K562 (cell line): ENCODE measurements at regions not wholly inside any gene's neighbourhood (a gene's known extent, or its start where the extent isn't known, plus 50 kb on each side); places are given as distances from the start of the nearest gene placed in this dataset.

Experiments
- ATAC-seq: fragments of 200-7000 bp; cut with Tn5 transposase; 3 replicates; pipeline ENCODE4 v1.9.1; 2020; ENCODE audit warnings: moderate library complexity
- BruUV-seq: library from RNA; stranded (reverse); fragments of 400-500 nt; replicated peaks from 2 replicates; lab custom pipeline; 2021; lab: Mats Ljungman, UMichigan
- CTCF ChIA-PET: fragments of 300-600 bp; formaldehyde crosslinking; extraction: SDS; loops from one replicate; lab custom pipeline; 2021; ENCODE audit warnings: low intra/inter-chr PET ratio; lab: Yijun Ruan, JAX
- POLR2A ChIA-PET: fragments of 300-600, 350-650 bp; sonication (Branson Sonifier 250); formaldehyde crosslinking; extraction: SDS; loops from one replicate; lab custom pipeline; 2021; ENCODE audit warnings: antibody characterized with exemption, inconsistent platforms; lab: Yijun Ruan, JAX
- DNase-seq, 4 experiments: peaks; one replicate each; pipeline versions ENCODE4 v3.0.0 to v3.0.0-alpha.2; 2011 to 2018; ENCODE audit warnings: low spot score in 3 of 4, mixed read lengths in 3 of 4; ENCODE audit errors: extremely low read depth in 1 of 4
- FAIRE-seq: peaks from 2 replicates; lab custom pipeline; 2011; peaks lifted over from hg19 to GRCh38; lab: Jason Lieb, UNC
- H2AFZ ChIP-seq: 2 replicates; pipeline ENCODE4 v1.6.0; 2011; ENCODE audit warnings: low read depth, low read length, control low read depth, inconsistent platforms
- H3K27ac ChIP-seq: fragments of 200-600 bp; 3 replicates; pipeline ENCODE4 v1.8.0; 2011; ENCODE audit warnings: low read depth, mild to moderate bottlenecking, control low read depth, inconsistent platforms, low read length, moderate library complexity, mixed read lengths; ENCODE audit errors: extremely low read depth
- H3K27me3 ChIP-seq, 2 experiments: fragments of 300-600 bp in 1 of 2; 2 replicates in 1 of 2; 3 replicates in 1 of 2; pipeline versions ENCODE4 v1.6.0 to v1.8.0; 2011; ENCODE audit warnings: inconsistent platforms in 2 of 2, low read length in 2 of 2, mild to moderate bottlenecking in 1 of 2, mixed read lengths in 1 of 2, moderate library complexity in 1 of 2; ENCODE audit not compliant: control insufficient read depth in 2 of 2, insufficient read depth in 2 of 2
- H3K36me3 ChIP-seq: fragments of 300-600 bp; 3 replicates; pipeline ENCODE4 v1.8.0; 2011; ENCODE audit warnings: mild to moderate bottlenecking, low read length, inconsistent platforms; ENCODE audit not compliant: control insufficient read depth, insufficient read depth
- H3K4me1 ChIP-seq, 2 experiments: fragments of 200-600 bp in 1 of 2; replicated peaks in 1 of 2; 2 replicates in 1 of 2; 3 replicates in 1 of 2; pipeline versions ENCODE4 v1.5.1 to v1.8.0; 2011; ENCODE audit warnings: inconsistent platforms in 2 of 2, low read length in 2 of 2, mild to moderate bottlenecking in 1 of 2, mixed read lengths in 1 of 2, moderate library complexity in 1 of 2; ENCODE audit not compliant: control insufficient read depth in 2 of 2, insufficient read depth in 2 of 2
- H3K4me2 ChIP-seq: 2 replicates; pipeline ENCODE4 v1.6.1; 2011; ENCODE audit warnings: low read length, control low read depth, inconsistent platforms, mixed read lengths; ENCODE audit not compliant: insufficient read depth
- H3K4me3 ChIP-seq: fragments of 200-600 bp; sonication (generic), shearing (Covaris generic); 2 replicates; pipeline ENCODE4 v1.5.1; 2016; ENCODE audit warnings: control low read depth, inconsistent platforms
- H3K79me2 ChIP-seq: fragments of 200-600 bp; 3 replicates; pipeline ENCODE4 v1.8.0; 2011; ENCODE audit warnings: low read length, inconsistent platforms; ENCODE audit not compliant: control insufficient read depth, insufficient read depth
- H3K9ac ChIP-seq, 2 experiments: 2 replicates each; pipeline versions ENCODE4 v1.6.0 to v1.6.1; 2011; ENCODE audit warnings: low read depth in 2 of 2, low read length in 2 of 2, control low read depth in 1 of 2, inconsistent platforms in 1 of 2, mild to moderate bottlenecking in 1 of 2, mixed read lengths in 1 of 2; ENCODE audit not compliant: insufficient read depth in 1 of 2
- H3K9me1 ChIP-seq: one replicate; pipeline ENCODE4 v1.6.0; 2011; ENCODE audit warnings: inconsistent platforms, mild to moderate bottlenecking, low read length, moderate library complexity; ENCODE audit not compliant: control insufficient read depth, insufficient read depth
- H3K9me3 ChIP-seq: replicated peaks from 2 replicates; pipeline ENCODE4 v1.5.1; 2011; ENCODE audit warnings: low read depth, low read length, inconsistent platforms; ENCODE audit not compliant: control insufficient read depth, insufficient read depth
- H4K20me1 ChIP-seq: replicated peaks from 2 replicates; pipeline ENCODE4 v1.6.1; 2011; ENCODE audit warnings: low read length, inconsistent platforms, mixed read lengths; ENCODE audit not compliant: control insufficient read depth, insufficient read depth
- IFI16 ChIP-seq: fragments of 250-450 bp; sonication (Bioruptor Pico); IDR thresholded peaks from 2 replicates; pipeline ENCODE4 v2.1.2; 2022; ENCODE audit warnings: mild to moderate bottlenecking, inconsistent platforms
- NR3C1 ChIP-seq: sonication (generic); formaldehyde crosslinking; IDR thresholded peaks from 2 replicates; pipeline ENCODE4 v1.8.1; 2022; ENCODE audit warnings: missing genetic modification reagents
- SIRT6 ChIP-seq: IDR thresholded peaks from one replicate; pipeline ENCODE4 v1.6.1; 2012; ENCODE audit warnings: low read depth, mild to moderate bottlenecking, control low read depth, inconsistent platforms, low read length, moderate library complexity
- TGIF2 ChIP-seq: sonication (generic); formaldehyde crosslinking; IDR thresholded peaks from 2 replicates; pipeline ENCODE4 v1.8.1; 2022; ENCODE audit warnings: mild to moderate bottlenecking, missing genetic modification reagents, moderate library complexity
- ZNF41 ChIP-seq: fragments of 250-450 bp; sonication (Bioruptor Pico); conservative IDR thresholded peaks from 2 replicates; pipeline ENCODE4 v1.4.0; 2020; ENCODE audit warnings: mild to moderate bottlenecking
- ZNF644 ChIP-seq: fragments of 200-800 bp; sonication (Bioruptor generic); IDR thresholded peaks from 2 replicates; pipeline ENCODE4 v1.6.1; 2016; ENCODE audit warnings: low read depth, missing genetic modification characterization, missing compliant biosample characterization
- ZNF830 ChIP-seq: fragments of 250-450 bp; sonication (Bioruptor Pico); IDR thresholded peaks from 2 replicates; pipeline ENCODE4 v1.5.0; 2021; ENCODE audit warnings: mild to moderate bottlenecking
- WGBS: fragments of 100-300 bp; shearing (Covaris generic); methylation state at CpG from one replicate; pipeline ENCODE4 v1.1.6; 2016; ENCODE audit warnings: low coverage, mixed read lengths; ENCODE audit not compliant: insufficient coverage; ENCODE audit errors: missing lambda C conversion rate; 5-methylcytosine and 5-hydroxymethylcytosine counted together
- in situ Hi-C: fragments of 300-500 bp; cut with MboI; formaldehyde crosslinking; loops from 4 replicates; pipeline ENCODE4 v1.15.0; 2018; ENCODE audit warnings: inconsistent platforms, mixed read lengths
- intact Hi-C: fragments of 100-400 bp; cut with micrococcal nuclease; formaldehyde crosslinking; loops from 2 replicates; pipeline ENCODE4 v1.14.2; 2022

DNA sequence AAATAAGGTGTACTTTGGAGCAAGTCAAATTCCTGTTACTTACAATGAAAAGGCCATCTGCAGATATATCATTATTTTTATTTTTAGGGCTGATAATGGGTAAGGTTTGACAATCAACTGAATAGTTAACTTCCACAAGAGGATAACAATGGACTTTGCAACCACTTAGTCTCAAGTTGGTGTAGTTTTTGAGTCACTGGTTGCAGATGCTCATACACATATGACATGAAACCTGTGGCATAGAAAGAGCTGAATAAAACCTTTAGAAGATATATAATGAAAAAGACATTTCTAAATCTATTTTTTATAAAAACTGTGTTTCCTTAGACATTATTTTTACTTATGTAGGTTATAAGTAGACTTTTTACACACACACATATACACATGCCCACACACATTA lies 2110.9 kb downstream of the PCDH7 start:
- TF ChIP-seq SIRT6 (no peak), IFI16 (no peak), ZNF41 (CRISPR knock-in tag) (no peak)
- ChIA-PET CTCF (no interaction called here), POLR2A (no interaction called here)
- Histone ChIP-seq H3K79me2 (no peaks in the 10 kb centered on the region), H3K4me3 (no peak overlapping the region), H3K27ac (no peak overlapping the region), H3K4me2 (no peak overlapping the region), H3K36me3 (no peaks in the 10 kb centered on the region), H3K9me1 (no peaks in the 10 kb centered on the region), H3K27me3 (no peaks in the 10 kb centered on the region), H2AFZ (no peak overlapping the region), H3K4me1 (no peaks in the 10 kb centered on the region), H3K9me3 (no peaks in the 10 kb centered on the region), H4K20me1 (no peaks in the 10 kb centered on the region), H3K9ac (no peak overlapping the region)
- in situ Hi-C loops (no loop called here), intact Hi-C loops (no loop called here)
- no peak for FAIRE-seq
- ATAC-seq, result no peak
- no TSS peak for BruUV-seq
- DNase-seq, result no peak

DNA sequence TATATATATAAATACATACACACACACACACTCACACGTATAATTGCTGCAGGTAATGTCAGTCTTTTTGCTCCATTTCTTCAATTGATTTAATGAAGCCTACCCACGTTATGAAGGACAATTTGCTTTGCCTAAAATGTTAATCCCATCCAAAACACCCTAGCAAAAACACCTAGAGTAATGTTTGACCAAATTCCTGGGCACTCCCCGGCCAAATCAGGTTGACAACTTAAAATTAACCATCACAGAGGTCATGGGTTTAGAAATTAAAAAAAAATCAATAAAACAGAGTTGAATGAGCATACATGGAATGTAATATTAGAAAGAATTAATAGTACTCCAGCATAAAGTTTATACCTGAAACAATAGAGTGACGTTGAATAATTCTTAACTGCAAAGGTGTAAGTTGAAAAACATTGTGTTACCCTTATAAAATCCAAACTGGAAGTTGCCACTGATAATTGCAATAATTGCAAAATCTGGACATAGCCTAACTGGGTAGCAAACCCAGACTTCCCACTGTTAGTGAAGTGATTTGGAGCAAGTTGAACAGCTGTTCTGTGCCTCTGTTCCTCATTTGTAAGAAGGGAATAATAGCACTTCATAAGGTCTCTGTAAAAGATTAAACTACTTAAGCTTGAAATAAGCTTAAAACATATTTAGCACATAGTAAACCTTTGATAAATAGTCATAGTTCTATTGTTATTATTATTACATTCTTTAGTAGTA lies 2120.5 kb downstream of the PCDH7 start:
- no TSS peak for BruUV-seq
- in situ Hi-C loops, result no loop called here
- H3K79me2 ChIP-seq, result no peaks in the 10 kb centered on the region
- no peaks in the 10 kb centered on the region for H3K27me3 ChIP-seq
- no peak for FAIRE-seq
- no peak overlapping the region for H2AFZ ChIP-seq
- H3K4me3 ChIP-seq, result no peak overlapping the region
- no peak for ATAC-seq
- H3K9me1 ChIP-seq, result no peaks in the 10 kb centered on the region
- POLR2A ChIA-PET, result no interaction called here
- no peaks in the 10 kb centered on the region for H3K36me3 ChIP-seq
- no peak for TF ChIP-seq ZNF830 (CRISPR knock-in tag)
- TF ChIP-seq TGIF2 (CRISPR knock-in tag), result no peak
- TF ChIP-seq ZNF644 (tag), result no peak
- TF ChIP-seq NR3C1 (CRISPR knock-in tag), result no peak
- no peak for DNase-seq
- no peak overlapping the region for H3K9ac ChIP-seq
- no peak overlapping the region for H3K27ac ChIP-seq
- CTCF ChIA-PET, result no interaction called here
- H4K20me1 ChIP-seq, result no peaks in the 10 kb centered on the region
- intact Hi-C loops, result no loop called here
- no peaks in the 10 kb centered on the region for H3K4me1 ChIP-seq
- WGBS, result 0% methylated on average over 4 of the region's 4 CpGs
- H3K9me3 ChIP-seq, result no peaks in the 10 kb centered on the region
- H3K4me2 ChIP-seq, result no peak overlapping the region
